Cardiac muscle cell (in vitro differentiated cells and primary cell): ENCODE measurements at regions not wholly inside any gene's neighbourhood (a gene's known extent, or its start where the extent isn't known, plus 50 kb on each side); places are given as distances from the start of the nearest gene placed in this dataset.
"Not testable (repeated sequence)": the region's sequence is repeated elsewhere in the genome, so short reads cannot be mapped to it uniquely, and the experiment has no call there.

Source experiments
- DNase-seq, 2 donors: peaks; one replicate each; pipeline versions ENCODE4 v3.0.0 to v3.0.0-alpha.2; 2010 to 2017; ENCODE audit warnings: low read depth in 1 of 2, low spot score in 1 of 2
- H3K27ac ChIP-seq: fragments of 200-600 bp; sonication (generic); 2 replicates; pipeline ENCODE4 v1.5.1; 2016
- H3K27me3 ChIP-seq: fragments of 200-600 bp; sonication (generic); 2 replicates; pipeline ENCODE4 v1.6.0; 2016; ENCODE audit warnings: control low read depth
- H3K36me3 ChIP-seq: fragments of 200-600 bp; sonication (generic); 2 replicates; pipeline ENCODE4 v1.5.1; 2016; ENCODE audit warnings: control low read depth
- H3K4me1 ChIP-seq: fragments of 200-600 bp; sonication (generic); 2 replicates; pipeline ENCODE4 v1.8.1; 2017; ENCODE audit warnings: low read depth, mild to moderate bottlenecking, mixed run types
- H3K4me3 ChIP-seq: fragments of 200-600 bp; sonication (generic); 2 replicates; pipeline ENCODE4 v1.5.1; 2016; ENCODE audit warnings: mild to moderate bottlenecking
- H3K9me3 ChIP-seq: fragments of 200-600 bp; sonication (generic); 2 replicates; pipeline ENCODE4 v1.5.1; 2017; ENCODE audit warnings: low read depth, mild to moderate bottlenecking, control low read depth
- TF ChIP-seq, protein P1 (sequence below): IDR thresholded peaks from 2 replicates; pipeline ENCODE4 v1.5.1; 2012; ENCODE audit warnings: low read depth, mild to moderate bottlenecking, low read length

DNA sequence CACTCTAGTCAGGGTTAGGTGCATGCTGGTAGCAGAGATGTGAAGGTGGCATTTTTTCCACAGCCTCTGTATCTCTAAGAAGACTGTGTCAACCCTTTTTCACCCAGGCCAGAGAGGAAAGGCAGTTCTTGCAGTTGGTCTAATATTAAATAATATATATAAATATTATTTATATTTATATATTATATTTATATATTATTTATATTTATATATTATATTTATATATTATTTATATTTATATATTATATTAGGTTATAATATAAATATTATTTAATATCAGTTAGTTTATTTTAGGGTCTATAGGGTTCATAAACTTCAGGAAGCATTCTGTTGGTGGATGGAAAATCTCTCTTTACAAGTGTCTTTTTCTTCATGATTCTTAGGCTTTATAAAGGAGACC is 218.6 kb upstream of the DMRTA1 start:
- Histone ChIP-seq H3K27ac (no peak overlapping the region), H3K4me3 (no peak overlapping the region), H3K4me1 (no peaks in the 10 kb centered on the region), H3K36me3 (no peaks in the 10 kb centered on the region), H3K27me3 (no peaks in the 10 kb centered on the region), H3K9me3 (no peaks in the 10 kb centered on the region)
- no peak for DNase-seq
- TF ChIP-seq, protein P1, sequence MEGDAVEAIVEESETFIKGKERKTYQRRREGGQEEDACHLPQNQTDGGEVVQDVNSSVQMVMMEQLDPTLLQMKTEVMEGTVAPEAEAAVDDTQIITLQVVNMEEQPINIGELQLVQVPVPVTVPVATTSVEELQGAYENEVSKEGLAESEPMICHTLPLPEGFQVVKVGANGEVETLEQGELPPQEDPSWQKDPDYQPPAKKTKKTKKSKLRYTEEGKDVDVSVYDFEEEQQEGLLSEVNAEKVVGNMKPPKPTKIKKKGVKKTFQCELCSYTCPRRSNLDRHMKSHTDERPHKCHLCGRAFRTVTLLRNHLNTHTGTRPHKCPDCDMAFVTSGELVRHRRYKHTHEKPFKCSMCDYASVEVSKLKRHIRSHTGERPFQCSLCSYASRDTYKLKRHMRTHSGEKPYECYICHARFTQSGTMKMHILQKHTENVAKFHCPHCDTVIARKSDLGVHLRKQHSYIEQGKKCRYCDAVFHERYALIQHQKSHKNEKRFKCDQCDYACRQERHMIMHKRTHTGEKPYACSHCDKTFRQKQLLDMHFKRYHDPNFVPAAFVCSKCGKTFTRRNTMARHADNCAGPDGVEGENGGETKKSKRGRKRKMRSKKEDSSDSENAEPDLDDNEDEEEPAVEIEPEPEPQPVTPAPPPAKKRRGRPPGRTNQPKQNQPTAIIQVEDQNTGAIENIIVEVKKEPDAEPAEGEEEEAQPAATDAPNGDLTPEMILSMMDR: no peak

DNA sequence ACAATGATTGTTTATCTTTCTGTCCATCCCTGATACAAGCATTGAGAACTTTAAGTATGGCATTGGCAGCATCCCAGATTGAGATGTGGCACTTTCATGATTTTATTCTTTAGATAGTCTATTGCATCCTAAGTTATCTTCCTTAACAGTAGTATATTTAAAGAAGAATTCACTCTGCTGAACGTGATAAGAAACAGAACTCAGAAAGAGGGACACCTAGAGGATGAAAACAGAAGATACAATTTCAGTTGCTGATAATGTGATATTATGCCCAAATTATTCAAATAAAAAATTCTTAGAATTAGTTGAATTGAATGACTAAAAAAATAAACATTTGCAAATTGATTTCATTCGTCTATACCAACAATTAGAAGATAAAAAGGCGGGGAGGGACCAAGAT is 218.1 kb upstream of the DMRTA1 start:
- TF ChIP-seq, protein P1: peak; percentile 48
- no peak overlapping the region for H3K27ac ChIP-seq
- no peaks in the 10 kb centered on the region for H3K27me3 ChIP-seq
- H3K4me1 ChIP-seq: no peaks in the 10 kb centered on the region
- H3K9me3 ChIP-seq: no peaks in the 10 kb centered on the region
- DNase-seq: peak in 1 of 2 donors; percentile 35
- H3K36me3 ChIP-seq: no peaks in the 10 kb centered on the region
- no peak overlapping the region for H3K4me3 ChIP-seq

DNA sequence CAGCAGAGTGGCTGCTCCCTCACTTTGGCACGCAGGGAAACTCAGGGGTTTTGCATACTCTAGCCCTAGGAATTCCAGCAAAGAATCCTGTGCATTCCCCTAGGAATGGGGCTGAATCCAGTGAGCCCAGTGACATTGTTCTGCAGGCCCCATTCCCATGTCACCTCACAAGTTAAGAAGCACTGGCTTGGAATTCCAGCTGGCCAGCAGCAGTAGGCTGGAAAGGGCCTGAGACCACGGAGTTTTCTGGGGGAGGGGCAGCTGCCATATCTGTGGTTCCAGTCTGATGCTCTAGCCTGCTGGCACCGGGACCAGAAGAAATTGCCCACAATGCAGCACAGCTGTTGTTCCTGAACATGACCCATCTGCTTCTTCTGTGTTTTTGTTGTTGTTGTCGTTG is 217.6 kb upstream of the DMRTA1 start:
- no peaks in the 10 kb centered on the region for H3K27me3 ChIP-seq
- H3K4me3 ChIP-seq: no peak overlapping the region
- H3K36me3 ChIP-seq: no peaks in the 10 kb centered on the region
- TF ChIP-seq, protein P1: no peak
- H3K27ac ChIP-seq: no peak overlapping the region
- H3K9me3 ChIP-seq: no peaks in the 10 kb centered on the region
- H3K4me1 ChIP-seq: no peaks in the 10 kb centered on the region
- DNase-seq: no peak

DNA sequence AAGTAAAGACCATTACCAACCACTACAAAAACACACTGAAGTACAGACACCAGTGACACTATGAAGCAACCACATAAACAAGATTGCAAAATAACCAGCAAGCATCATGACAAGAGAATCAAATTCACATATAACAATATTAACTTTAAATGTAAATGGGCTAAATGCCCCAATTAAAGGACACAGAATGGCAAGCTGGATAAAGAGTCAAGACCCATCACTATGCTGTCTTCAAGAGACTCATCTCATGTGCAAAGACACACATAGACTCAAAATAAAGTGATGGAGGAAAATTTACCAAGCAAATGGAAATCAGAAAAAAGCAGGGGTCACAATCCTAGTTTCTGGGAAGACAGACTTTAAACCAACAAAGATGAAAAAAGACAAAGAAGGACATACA is 215.3 kb upstream of the DMRTA1 start:
- not testable (repeated sequence) for H3K27me3 ChIP-seq, DNase-seq, H3K4me1 ChIP-seq, H3K4me3 ChIP-seq, H3K27ac ChIP-seq, H3K36me3 ChIP-seq, H3K9me3 ChIP-seq

DNA sequence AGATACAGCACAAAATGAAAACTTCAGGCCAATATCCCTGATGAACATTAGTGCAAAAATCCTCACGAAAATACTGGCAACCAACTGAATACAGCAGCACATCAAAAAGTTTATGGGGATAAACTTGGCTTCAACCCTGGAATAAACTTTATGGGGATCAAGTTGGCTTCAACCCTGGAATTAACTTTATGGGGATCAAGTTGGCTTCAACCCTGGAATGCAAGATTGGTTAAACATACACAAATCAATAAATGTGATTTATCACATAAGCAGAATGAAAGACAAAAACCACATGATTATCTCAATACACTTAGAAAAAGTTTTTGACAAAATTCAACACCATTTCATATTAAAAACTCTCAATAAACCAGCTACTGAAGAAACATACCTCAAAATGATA is 213.7 kb upstream of the DMRTA1 start:
- Histone ChIP-seq H3K9me3 (no peaks in the 10 kb centered on the region), H3K4me3 (no peak overlapping the region)

DNA sequence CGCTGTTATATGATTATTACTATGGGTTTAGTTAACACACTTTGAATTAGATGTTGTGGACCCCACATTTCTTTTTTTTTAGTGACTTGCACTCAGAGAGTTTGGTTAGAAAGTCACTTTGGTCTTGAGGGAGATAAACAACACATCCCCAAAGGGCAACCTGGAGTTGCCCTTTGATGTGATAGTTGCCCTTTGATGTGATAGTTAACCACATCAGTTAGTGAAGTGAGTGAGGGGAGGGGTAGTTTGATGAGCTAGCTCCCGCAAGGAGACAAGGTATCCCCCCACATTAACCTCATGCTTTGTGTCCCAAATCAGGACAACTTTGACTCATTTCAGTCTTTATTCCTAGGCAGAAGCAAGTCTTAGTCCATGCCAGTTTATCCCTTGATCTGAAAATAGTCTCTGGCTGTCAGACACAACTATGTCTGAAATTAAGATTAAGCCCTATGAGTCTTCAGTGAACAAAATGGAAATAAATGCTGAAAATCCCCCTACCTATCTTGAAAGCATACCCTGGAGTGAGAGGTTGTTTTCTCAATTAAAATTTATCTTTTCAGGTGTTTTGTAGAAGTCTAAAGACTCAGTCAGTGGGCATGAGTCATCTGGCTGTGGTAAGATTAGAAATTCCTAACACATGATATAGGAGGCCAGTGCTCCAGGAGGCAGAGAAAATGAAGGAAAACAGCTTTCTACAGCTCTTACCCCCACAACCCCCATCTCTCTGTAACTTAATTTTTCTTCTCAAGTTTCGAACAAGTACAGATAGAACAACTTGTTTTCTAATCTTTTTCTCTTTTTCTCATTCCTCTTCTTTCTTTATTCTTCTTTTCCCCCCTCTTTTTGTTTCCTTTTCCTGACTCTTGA is 208.9 kb upstream of the DMRTA1 start:
- peak in 1 of 2 donors; percentile 84 for DNase-seq
- no peak overlapping the region for H3K27ac ChIP-seq

More for the DNA sequence above, 213.7 kb upstream of the DMRTA1 start:
- H3K36me3 ChIP-seq: no peaks in the 10 kb centered on the region
- TF ChIP-seq, protein P1: no peak
- peaks cover 4% of the 10 kb centered on the region for H3K4me1 ChIP-seq
- no peak for DNase-seq
- no peaks in the 10 kb centered on the region for H3K27me3 ChIP-seq
- H3K27ac ChIP-seq: no peak overlapping the region

More for the DNA sequence above, 208.9 kb upstream of the DMRTA1 start:
- Histone ChIP-seq H3K27me3 (no peaks in the 10 kb centered on the region), H3K9me3 (no peaks in the 10 kb centered on the region), H3K4me1 (peaks cover 7% of the 10 kb centered on the region), H3K36me3 (no peaks in the 10 kb centered on the region), H3K4me3 (no peak overlapping the region)
- TF ChIP-seq, protein P1: no peak
